Mesothelial cell of epicardium (in vitro differentiated cells): ENCODE measurements at regions not wholly inside any gene's neighbourhood (a gene's known extent, or its start where the extent isn't known, plus 50 kb on each side); places are given as distances from the start of the nearest gene placed in this dataset.

Experiments used
- DNase-seq, 2 experiments: peaks; one replicate each; pipeline ENCODE4 v3.0.0; 2021; ENCODE audit warnings: low spot score in 2 of 2; ENCODE audit not compliant: unreplicated experiment in 2 of 2
- H3K27ac Mint-ChIP-seq: 2 replicates; pipeline ENCODE4 v1.8.0; 2021; ENCODE audit warnings: mixed read lengths
- H3K27me3 Mint-ChIP-seq: 2 replicates; pipeline ENCODE4 v1.8.0; 2021; ENCODE audit warnings: low read depth, mixed read lengths
- H3K36me3 Mint-ChIP-seq: 2 replicates; pipeline ENCODE4 v1.8.0; 2021; ENCODE audit warnings: mixed read lengths
- H3K4me1 Mint-ChIP-seq: 2 replicates; pipeline ENCODE4 v1.8.0; 2021; ENCODE audit warnings: mixed read lengths
- H3K4me3 Mint-ChIP-seq: 2 replicates; pipeline ENCODE4 v1.8.0; 2021; ENCODE audit warnings: mild to moderate bottlenecking, moderate library complexity, mixed read lengths
- H3K9me3 Mint-ChIP-seq: 2 replicates; pipeline ENCODE4 v1.8.0; 2021; ENCODE audit warnings: mixed read lengths
- CTCF ChIP-seq: fragments of 200-600 bp; sonication (generic); IDR thresholded peaks from one replicate; pipeline ENCODE4 v1.5.0; 2021; ENCODE audit warnings: antibody characterized with exemption; ENCODE audit not compliant: unreplicated experiment

- no peak overlapping the region for H3K4me3 Mint-ChIP-seq
- H3K36me3 Mint-ChIP-seq, result no peaks in the 10 kb centered on the region
- TF ChIP-seq CTCF, result no peak
- H3K27ac Mint-ChIP-seq, result no peak overlapping the region
- no peak for DNase-seq
- no peaks in the 10 kb centered on the region for H3K27me3 Mint-ChIP-seq
- no peaks in the 10 kb centered on the region for H3K4me1 Mint-ChIP-seq
- no peaks in the 10 kb centered on the region for H3K9me3 Mint-ChIP-seq
These were observed 384.5 kb upstream of the CDH6 start for GRCh38 chr5:30808996-30809395.

GRCh38 chr5:30804739-30805505 lies 388.6 kb upstream of the CDH6 start:
- no peak for TF ChIP-seq CTCF
- no peak for DNase-seq
- H3K4me3 Mint-ChIP-seq, result no peak overlapping the region
- H3K27me3 Mint-ChIP-seq, result peaks cover 2% of the 10 kb centered on the region
- no peaks in the 10 kb centered on the region for H3K4me1 Mint-ChIP-seq
- no peaks in the 10 kb centered on the region for H3K36me3 Mint-ChIP-seq
- no peaks in the 10 kb centered on the region for H3K9me3 Mint-ChIP-seq
- H3K27ac Mint-ChIP-seq, result no peak overlapping the region

GRCh38 chr5:30802961-30803705 lies 390.4 kb upstream of the CDH6 start:
- Mint-ChIP-seq H3K4me1 (no peaks in the 10 kb centered on the region), H3K36me3 (no peaks in the 10 kb centered on the region), H3K9me3 (no peaks in the 10 kb centered on the region), H3K27me3 (peaks cover 2% of the 10 kb centered on the region), H3K4me3 (no peak overlapping the region), H3K27ac (no peak overlapping the region)
- TF ChIP-seq CTCF, result no peak
- no peak for DNase-seq

GRCh38 chr5:30781643-30782042 lies 411.8 kb upstream of the CDH6 start:
- no peaks in the 10 kb centered on the region for H3K4me1 Mint-ChIP-seq

GRCh38 chr5:30768056-30768690 lies 425.3 kb upstream of the CDH6 start:
- DNase-seq, result no peak
- H3K9me3 Mint-ChIP-seq, result no peaks in the 10 kb centered on the region

More at GRCh38 chr5:30781643-30782042, 411.8 kb upstream of the CDH6 start:
- peaks cover 12% of the 10 kb centered on the region for H3K9me3 Mint-ChIP-seq
- no peak overlapping the region for H3K27ac Mint-ChIP-seq
- TF ChIP-seq CTCF, result no peak
- no peak for DNase-seq
- no peaks in the 10 kb centered on the region for H3K36me3 Mint-ChIP-seq
- no peak overlapping the region for H3K4me3 Mint-ChIP-seq
- H3K27me3 Mint-ChIP-seq, result no peaks in the 10 kb centered on the region

More at GRCh38 chr5:30768056-30768690, 425.3 kb upstream of the CDH6 start:
- Mint-ChIP-seq H3K4me1 (no peaks in the 10 kb centered on the region), H3K27me3 (no peaks in the 10 kb centered on the region), H3K4me3 (no peak overlapping the region), H3K36me3 (no peaks in the 10 kb centered on the region), H3K27ac (no peak overlapping the region)
- TF ChIP-seq CTCF, result no peak
